Bronchial epithelial cell (primary cell): ENCODE measurements at regions not wholly inside any gene's neighbourhood (a gene's known extent, or its start where the extent isn't known, plus 50 kb on each side); places are given as distances from the start of the nearest gene placed in this dataset.
"Not testable (repeated sequence)": the region's sequence is repeated elsewhere in the genome, so short reads cannot be mapped to it uniquely, and the experiment has no call there.

Experiments used
- DNase-seq: peaks from one replicate; pipeline ENCODE4 v3.0.0-alpha.2; 2010; ENCODE audit warnings: low read depth
- FAIRE-seq: peaks from 2 replicates; lab custom pipeline; 2011; peaks lifted over from hg19 to GRCh38; lab: Jason Lieb, UNC
- H3K27me3 ChIP-seq: 2 replicates; pipeline ENCODE4 v1.5.1; 2011; ENCODE audit warnings: low read length; ENCODE audit not compliant: control insufficient read depth, insufficient read depth
- H3K36me3 ChIP-seq: 2 replicates; pipeline ENCODE4 v1.5.1; 2011; ENCODE audit warnings: low read length; ENCODE audit not compliant: control insufficient read depth, insufficient read depth
- H3K4me3 ChIP-seq: 2 replicates; pipeline ENCODE4 v1.5.1; 2011; ENCODE audit warnings: mild to moderate bottlenecking, low read depth, low read length, control low read depth
- TF ChIP-seq, protein P1 (sequence below): IDR thresholded peaks from 2 replicates; pipeline ENCODE4 v1.5.1; 2011; ENCODE audit warnings: mild to moderate bottlenecking, moderate library complexity, low read length, control low read depth, inconsistent platforms; ENCODE audit not compliant: insufficient read depth, severe bottlenecking

DNA sequence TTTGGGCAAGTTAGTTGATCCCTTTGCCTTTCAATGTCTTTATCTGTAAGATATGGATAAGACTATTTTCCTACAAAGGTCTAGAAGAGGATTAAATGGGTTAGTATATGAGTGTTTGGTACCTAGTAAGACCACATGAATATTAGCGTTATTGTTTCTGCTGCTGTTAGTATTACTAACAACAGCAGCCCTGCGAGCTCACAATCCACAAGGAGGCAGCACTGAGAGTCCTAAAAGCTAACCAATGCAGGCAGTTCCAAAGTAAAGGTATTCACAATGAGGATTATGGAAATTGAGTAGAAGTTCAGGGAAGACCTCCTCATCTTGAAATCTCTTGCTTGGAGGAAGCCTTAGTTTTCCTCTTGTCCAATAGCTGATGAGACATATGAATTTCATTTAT, 248.9 kb downstream of the TDRD15 start:
- no peak for FAIRE-seq
- DNase-seq: peak; percentile 28
- H3K27me3 ChIP-seq: no peaks in the 10 kb centered on the region

GRCh38 chr2:21376864-21377263, 253.1 kb downstream of the TDRD15 start:
- DNase-seq (no peak), FAIRE-seq (no peak)
- H3K36me3 ChIP-seq: no peaks in the 10 kb centered on the region
- TF ChIP-seq, protein P1, sequence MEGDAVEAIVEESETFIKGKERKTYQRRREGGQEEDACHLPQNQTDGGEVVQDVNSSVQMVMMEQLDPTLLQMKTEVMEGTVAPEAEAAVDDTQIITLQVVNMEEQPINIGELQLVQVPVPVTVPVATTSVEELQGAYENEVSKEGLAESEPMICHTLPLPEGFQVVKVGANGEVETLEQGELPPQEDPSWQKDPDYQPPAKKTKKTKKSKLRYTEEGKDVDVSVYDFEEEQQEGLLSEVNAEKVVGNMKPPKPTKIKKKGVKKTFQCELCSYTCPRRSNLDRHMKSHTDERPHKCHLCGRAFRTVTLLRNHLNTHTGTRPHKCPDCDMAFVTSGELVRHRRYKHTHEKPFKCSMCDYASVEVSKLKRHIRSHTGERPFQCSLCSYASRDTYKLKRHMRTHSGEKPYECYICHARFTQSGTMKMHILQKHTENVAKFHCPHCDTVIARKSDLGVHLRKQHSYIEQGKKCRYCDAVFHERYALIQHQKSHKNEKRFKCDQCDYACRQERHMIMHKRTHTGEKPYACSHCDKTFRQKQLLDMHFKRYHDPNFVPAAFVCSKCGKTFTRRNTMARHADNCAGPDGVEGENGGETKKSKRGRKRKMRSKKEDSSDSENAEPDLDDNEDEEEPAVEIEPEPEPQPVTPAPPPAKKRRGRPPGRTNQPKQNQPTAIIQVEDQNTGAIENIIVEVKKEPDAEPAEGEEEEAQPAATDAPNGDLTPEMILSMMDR: no peak
- H3K27me3 ChIP-seq: no peaks in the 10 kb centered on the region
- no peak overlapping the region for H3K4me3 ChIP-seq

More for the DNA sequence above, 248.9 kb downstream of the TDRD15 start:
- no peaks in the 10 kb centered on the region for H3K36me3 ChIP-seq
- H3K4me3 ChIP-seq: no peak overlapping the region
- TF ChIP-seq, protein P1: peak; percentile 49

DNA sequence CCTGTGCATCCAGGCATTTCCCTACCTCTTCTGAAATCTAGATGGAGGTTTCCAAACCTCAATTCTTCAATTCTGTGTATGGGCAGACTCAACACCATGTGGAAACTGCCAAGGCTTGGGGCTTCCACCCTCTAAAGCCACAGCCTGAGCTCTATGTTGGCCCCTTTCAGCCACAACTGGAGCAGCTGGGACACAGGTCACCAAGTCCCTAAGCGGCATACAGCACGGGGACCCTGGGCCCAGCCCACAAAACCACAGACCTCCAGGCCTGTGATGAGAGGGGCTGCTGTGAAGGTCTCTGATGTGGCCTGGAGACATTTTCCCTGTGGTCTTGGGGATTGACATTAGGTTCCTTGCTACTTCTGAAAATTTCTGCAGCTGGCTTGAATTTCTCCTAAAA, 255.4 kb downstream of the TDRD15 start:
- Histone ChIP-seq H3K4me3 (no peak overlapping the region), H3K36me3 (no peaks in the 10 kb centered on the region), H3K27me3 (no peaks in the 10 kb centered on the region)
- TF ChIP-seq, protein P1: no peak
- DNase-seq (no peak), FAIRE-seq (no peak)

- FAIRE-seq, H3K36me3 ChIP-seq, H3K4me3 ChIP-seq, H3K27me3 ChIP-seq, DNase-seq: not testable (repeated sequence)
Observed at GRCh38 chr2:21379668-21380067, 255.9 kb downstream of the TDRD15 start.

- TF ChIP-seq, protein P1: no peak
- Histone ChIP-seq H3K27me3 (no peaks in the 10 kb centered on the region), H3K4me3 (no peak overlapping the region), H3K36me3 (no peaks in the 10 kb centered on the region)
- FAIRE-seq: no peak
- no peak for DNase-seq
Observed at GRCh38 chr2:21381421-21381820, 257.7 kb downstream of the TDRD15 start.

- Histone ChIP-seq H3K36me3 (no peaks in the 10 kb centered on the region), H3K27me3 (no peaks in the 10 kb centered on the region), H3K4me3 (no peak overlapping the region)
- DNase-seq (no peak), FAIRE-seq (no peak)
- TF ChIP-seq, protein P1: no peak
Observed at GRCh38 chr2:21382701-21383520, 259.1 kb downstream of the TDRD15 start.
